HG03025 (cell line): ENCODE measurements at regions not wholly inside any gene's neighbourhood (a gene's known extent, or its start where the extent isn't known, plus 50 kb on each side); places are given as distances from the start of the nearest gene placed in this dataset.
A peak's percentile ranks its signal among the peaks of the same experiment; 100 is the strongest.

Experiments used
- ATAC-seq: cut with Tn5 transposase; IDR thresholded peaks from one replicate; pipeline ENCODE4 v1.9.1; 2021; ENCODE audit warnings: mild to moderate bottlenecking, moderate library complexity; ENCODE audit not compliant: unreplicated experiment, low FRiP score

- ATAC-seq = no peak
These were observed 50.6 kb upstream of the IKZF2 start for GRCh38 chr2:213202011-213202410.

- ATAC-seq = no peak
These were observed 54.5 kb upstream of the IKZF2 start for GRCh38 chr2:213205944-213206343.

- ATAC-seq = no peak
These were observed 61.8 kb upstream of the IKZF2 start for GRCh38 chr2:213213186-213213585.

GRCh38 chr2:213214209-213214608 lies 62.8 kb upstream of the IKZF2 start:
- ATAC-seq = no peak

GRCh38 chr2:213216461-213216860 lies 65.0 kb upstream of the IKZF2 start:
- ATAC-seq = no peak

- ATAC-seq = no peak
These were observed 64.4 kb upstream of the SPAG16 start for GRCh38 chr2:213219816-213220215.

- no peak for ATAC-seq
These were observed 63.2 kb upstream of the SPAG16 start for GRCh38 chr2:213220967-213221603.

GRCh38 chr2:213221957-213222356 lies 62.3 kb upstream of the SPAG16 start:
- ATAC-seq = no peak

- no peak for ATAC-seq
These were observed 59.9 kb upstream of the SPAG16 start for GRCh38 chr2:213224366-213224765.

- ATAC-seq = no peak
These were observed 58.4 kb upstream of the SPAG16 start for GRCh38 chr2:213225866-213226265.

- ATAC-seq = peak; percentile 95
These were observed 56.8 kb upstream of the SPAG16 start for GRCh38 chr2:213227458-213227857.

- ATAC-seq = no peak
These were observed 55.6 kb upstream of the SPAG16 start for GRCh38 chr2:213228638-213229037.

- ATAC-seq = no peak
These were observed 54.5 kb upstream of the SPAG16 start for GRCh38 chr2:213229814-213230213.

- ATAC-seq = no peak
These were observed 52.3 kb upstream of the SPAG16 start for GRCh38 chr2:213231966-213232365.

- ATAC-seq = peak; percentile 96
These were observed 51.4 kb upstream of the SPAG16 start for GRCh38 chr2:213232649-213233437.

- no peak for ATAC-seq
These were observed 50.6 kb upstream of the SPAG16 start for GRCh38 chr2:213233438-213234330.
